ENCODE measurements at regions not wholly inside any gene's neighbourhood (a gene's known extent, or its start where the extent isn't known, plus 50 kb on each side); places are given as distances from the start of the nearest gene placed in this dataset.

GRCh38 chr11:112795142-112795815 lies 165.9 kb upstream of the NCAM1 start:
- peak; percentile 10 to 21 for DNase-seq

- no peak for DNase-seq
These were observed 165.1 kb upstream of the NCAM1 start for GRCh38 chr11:112795911-112796649.

GRCh38 chr11:112797092-112797491 lies 164.1 kb upstream of the NCAM1 start:
- no peak for DNase-seq

DNA sequence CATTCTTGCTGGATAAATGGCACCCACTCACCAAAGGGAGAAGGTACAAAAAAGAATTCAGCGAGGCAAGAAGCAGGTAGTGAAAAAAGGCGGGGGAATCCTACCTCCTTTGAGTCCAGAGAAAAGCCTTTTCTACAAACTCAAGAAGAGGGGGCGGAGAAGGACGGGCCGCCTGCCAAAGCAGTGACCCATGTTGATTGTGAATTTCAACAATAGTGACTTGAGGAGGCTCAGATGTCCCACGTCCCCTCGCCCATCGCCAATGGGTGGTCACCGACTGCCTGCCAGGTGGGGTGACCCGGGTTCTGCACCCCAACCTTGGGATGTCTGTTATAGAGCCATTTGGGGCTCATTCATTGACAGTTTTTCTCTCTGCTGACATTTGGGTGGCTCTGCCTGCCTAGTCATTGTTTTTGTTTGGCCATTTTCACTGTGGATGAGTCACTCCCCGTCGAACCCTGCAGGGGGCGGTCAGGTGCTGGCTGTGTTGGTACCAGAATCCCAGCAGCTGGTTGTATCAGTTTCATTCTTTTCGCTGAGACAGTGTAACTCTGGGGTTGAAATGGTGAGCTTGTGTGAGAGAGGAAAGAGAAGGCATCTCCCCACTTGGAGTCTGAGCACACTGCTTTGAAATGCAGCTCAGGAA lies 163.4 kb upstream of the NCAM1 start:
- peak; percentile 15 for DNase-seq

- DNase-seq, result no peak
These were observed 160.0 kb upstream of the NCAM1 start for GRCh38 chr11:112801025-112801816.

- no peak for DNase-seq
These were observed 159.5 kb upstream of the NCAM1 start for GRCh38 chr11:112801817-112802088.

- DNase-seq, result no peak
These were observed 155.6 kb upstream of the NCAM1 start for GRCh38 chr11:112805658-112806057.

- no peak for DNase-seq
These were observed 155.0 kb upstream of the NCAM1 start for GRCh38 chr11:112806256-112806655.

- DNase-seq, result no peak
These were observed 154.3 kb upstream of the NCAM1 start for GRCh38 chr11:112806876-112807275.

DNA sequence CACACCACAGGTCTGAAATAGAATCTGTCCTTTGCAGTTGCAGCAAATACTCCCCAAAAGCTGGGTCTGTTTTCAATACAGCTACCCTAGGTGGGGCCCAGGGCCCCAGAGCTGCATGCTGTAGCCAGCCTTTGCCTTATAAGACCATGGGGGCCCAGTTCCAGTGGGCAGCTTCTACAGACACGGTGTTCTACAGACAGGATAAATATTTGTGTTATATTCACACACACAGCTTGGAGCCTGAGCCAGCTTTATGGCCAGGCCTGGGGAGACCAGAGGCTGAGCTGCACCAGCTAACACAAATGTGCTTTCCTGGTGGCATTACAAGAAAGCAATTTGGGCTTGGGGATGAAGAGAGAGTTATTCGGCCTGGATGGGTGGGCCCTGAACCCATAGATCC lies 151.8 kb upstream of the NCAM1 start:
- no peak for DNase-seq

DNA sequence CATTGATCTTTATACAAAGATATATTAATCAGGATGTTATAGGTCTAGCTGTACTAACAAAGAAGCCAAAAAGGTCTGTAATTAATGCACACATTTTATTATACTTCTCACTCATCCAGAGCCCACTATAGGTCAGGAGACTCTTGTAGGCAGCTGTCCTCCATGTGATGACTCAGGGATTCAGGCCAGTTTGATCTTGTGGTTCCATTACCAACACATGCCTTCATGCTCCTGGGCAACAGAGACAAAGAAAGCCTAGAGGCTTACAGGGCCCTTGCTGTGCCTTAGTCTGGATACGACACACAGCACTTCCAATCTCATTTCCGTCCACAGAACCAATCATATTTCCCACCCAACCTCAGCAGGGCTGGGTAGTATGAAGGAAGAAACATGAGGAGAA lies 150.3 kb upstream of the NCAM1 start:
- DNase-seq, result no peak

DNA sequence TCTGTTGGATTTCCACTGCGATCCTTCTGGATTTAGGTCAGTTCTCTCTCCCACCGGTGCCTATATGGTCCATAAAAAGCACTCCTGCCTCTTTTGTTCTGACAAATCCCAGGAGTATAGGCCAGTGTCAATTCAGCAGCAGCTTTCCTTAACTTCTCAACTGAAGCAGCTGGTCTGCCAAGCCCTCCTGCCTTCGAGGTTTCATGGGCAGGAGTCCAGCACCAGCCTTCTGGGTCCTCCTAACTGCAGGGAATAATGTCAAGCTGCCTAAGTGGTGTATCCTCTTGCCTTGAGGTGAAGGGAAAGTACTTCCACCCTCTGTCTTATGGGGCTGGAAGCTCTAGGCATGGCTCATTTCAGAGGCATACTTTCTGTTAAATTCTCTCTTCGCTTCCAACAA lies 149.4 kb upstream of the NCAM1 start:
- no peak for DNase-seq

DNA sequence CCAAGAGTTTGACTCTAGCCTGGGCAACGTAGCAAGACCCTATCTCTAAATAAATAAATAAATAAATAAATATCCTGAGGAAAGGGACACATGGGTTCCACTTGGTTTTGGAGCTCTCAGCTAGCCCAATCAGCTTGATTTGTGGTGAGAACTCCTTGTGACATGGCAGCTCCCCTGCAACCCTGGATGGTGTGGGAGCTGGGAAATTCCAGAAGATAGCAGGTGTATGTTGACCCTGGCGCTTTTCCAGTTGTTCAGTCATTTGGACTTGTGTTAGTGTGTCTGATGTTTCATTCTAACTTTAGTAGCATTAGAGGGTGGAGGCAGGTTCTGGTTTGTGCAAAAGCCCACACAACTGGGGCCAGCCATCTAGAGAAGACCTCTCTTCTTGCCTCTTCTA lies 148.5 kb upstream of the NCAM1 start:
- no peak for DNase-seq

- DNase-seq, result no peak
These were observed 147.1 kb upstream of the NCAM1 start for GRCh38 chr11:112814168-112814567.

- DNase-seq, result no peak
These were observed 143.8 kb upstream of the NCAM1 start for GRCh38 chr11:112817376-112817775.

DNA sequence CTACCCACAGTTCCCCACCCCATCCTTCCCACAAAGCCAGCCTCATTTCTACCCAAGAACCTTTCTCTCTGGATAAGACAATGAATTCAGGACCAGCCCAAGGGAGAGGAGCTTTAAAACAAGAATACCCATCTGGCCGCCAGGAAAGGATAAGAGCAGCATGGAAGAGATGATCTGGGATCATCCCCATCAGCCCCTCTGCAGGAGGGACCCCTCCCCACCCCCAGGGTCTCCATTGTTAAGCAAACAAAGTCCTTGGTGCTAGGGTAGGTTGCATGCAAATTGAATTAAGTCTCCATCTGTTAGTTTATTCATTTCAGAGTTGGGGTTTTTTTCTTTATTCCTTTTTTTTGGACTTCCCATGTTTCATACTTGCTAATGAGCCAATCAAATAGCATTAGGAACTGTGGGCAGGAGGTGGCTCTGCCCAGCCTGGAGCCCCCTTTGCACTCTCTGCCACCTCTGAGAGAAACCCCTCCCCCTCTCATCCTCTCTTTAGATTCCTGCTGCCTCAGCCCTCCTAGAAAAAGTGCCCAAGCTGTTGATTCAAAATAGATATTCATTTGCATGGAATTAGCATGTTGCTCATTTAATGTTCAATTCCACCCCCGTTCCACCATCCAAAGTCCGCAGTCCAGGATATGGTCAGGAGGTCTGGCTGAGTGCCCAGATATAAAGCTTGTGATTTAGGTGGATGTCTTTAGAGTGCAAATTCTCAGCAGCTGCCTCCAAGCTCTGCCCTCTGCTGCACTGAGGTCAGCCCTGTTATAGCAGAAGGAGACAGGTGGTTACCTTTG lies 138.5 kb upstream of the NCAM1 start:
- DNase-seq, result no peak

GRCh38 chr11:112826026-112826425 lies 135.2 kb upstream of the NCAM1 start:
- no peak for DNase-seq

DNA sequence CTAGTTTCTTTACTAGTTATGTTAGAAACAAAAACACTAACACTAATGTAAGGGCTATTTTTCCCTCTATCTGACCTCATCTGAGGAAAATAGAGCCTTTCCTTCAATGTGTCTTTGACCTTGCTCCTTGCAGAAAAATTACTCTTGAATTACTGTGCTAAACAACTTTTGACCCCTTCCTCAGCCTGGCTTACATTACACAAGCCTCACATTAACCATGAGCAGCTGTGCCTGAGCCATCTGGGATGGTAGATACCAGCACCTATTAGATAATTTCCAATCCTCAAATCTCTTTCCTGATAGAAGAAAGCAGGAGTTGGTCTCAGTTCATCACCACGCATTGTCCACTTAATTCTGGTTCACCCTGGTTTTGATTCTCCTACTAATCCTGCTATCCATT lies 134.4 kb upstream of the NCAM1 start:
- DNase-seq, result no peak

GRCh38 chr11:112828421-112828820 lies 132.8 kb upstream of the NCAM1 start:
- no peak for DNase-seq

DNA sequence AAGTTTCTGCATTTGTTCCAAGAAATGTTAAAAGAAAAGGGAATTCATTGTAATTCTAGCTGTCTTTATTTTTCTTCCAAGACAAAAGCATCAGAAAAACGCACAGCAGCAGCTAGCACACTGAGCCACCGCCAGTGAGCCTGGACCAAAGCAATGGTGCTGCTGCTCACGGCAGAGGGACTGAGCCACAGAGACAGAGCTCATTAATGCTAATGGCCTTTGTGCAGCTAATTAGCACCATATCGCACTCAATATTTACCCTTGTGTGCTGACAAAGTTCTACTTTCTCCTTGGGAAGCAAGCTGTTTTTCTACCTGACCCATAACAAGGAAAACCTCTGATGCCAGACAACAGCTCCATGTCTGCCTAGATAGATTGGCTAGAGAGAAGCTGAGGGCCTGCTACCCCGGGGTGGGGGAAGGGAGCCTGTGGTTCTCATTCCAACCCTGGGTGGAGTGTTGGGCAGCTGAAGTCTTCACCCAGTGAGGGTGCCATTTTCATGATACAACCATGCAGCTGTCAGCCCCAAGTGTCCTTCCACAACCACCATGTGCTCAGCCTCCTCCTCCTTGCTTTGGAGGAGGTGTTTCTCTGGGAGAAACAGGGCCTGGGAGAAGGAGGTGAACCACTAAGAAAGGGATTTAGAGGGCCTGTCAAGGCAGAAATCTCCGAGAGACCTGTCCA lies 131.1 kb upstream of the NCAM1 start:
- DNase-seq, result no peak

GRCh38 chr11:112831041-112831440 lies 130.2 kb upstream of the NCAM1 start:
- DNase-seq, result no peak

All from activated CD4-positive, alpha-beta T cell treated with anti-CD3 and anti-CD28 coated beads, Interleukin-2, amount 50 U/mL, for 48 hours (primary cell).